ENCODE measurements at regions not wholly inside any gene's neighbourhood (a gene's known extent, or its start where the extent isn't known, plus 50 kb on each side); places are given as distances from the start of the nearest gene placed in this dataset.

DNA sequence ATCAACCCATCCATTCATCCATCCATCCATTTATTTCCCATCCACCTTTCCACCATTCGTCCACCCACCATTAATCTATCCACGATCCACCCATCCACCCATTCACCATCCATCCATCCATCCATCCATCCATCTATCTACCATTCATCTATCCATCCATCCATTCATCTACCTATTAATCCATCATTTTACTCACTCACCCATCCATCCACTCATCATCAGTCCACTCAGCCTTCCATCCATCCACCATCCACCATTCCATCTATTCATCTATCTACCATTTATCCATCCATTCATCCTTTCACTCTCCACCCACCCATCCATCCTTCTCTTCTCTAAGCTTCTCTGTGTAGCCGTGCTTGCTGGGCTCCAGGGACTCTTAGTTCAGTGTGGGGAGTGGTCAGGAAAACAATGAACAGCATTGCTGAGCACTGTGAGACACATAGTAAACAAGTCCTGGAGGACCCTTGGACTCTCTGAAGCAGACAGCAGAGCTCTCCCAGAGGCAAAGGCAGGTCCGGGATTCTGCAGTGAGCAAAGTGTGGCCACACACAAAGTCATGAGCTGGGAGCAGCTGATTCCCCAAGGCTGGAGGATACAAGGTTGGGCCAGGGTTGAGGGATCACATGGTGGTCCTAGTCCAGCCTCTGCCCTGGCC, 642.2 kb downstream of the BRD1 start:
- Histone ChIP-seq H3K4me1 (ENCODE audit: insufficient read depth, low read length) (no peaks in the 10 kb centered on the region), H3K4me2 (ENCODE audit: low read length) (no peak overlapping the region), H3K36me3 (ENCODE audit: low read depth, low read length) (no peaks in the 10 kb centered on the region), H3K79me2 (ENCODE audit: low read length) (no peaks in the 10 kb centered on the region), H3K27ac (ENCODE audit: low read length) (no peak overlapping the region), H2AFZ (ENCODE audit: low read length) (no peak overlapping the region), H3K27me3 (ENCODE audit: low read length) (no peaks in the 10 kb centered on the region), H3K9me2 (replicated peaks; ENCODE audit: low read length) (no peaks in the 10 kb centered on the region), H3K9ac (ENCODE audit: low read length) (no peak overlapping the region), H3F3A (ENCODE audit: low read length, unreplicated experiment) (no peaks in the 10 kb centered on the region), H4K20me1 (ENCODE audit: low read length) (no peaks in the 10 kb centered on the region), H3K9me3 (ENCODE audit: low read length) (no peaks in the 10 kb centered on the region), H3K4me3 (ENCODE audit: low read length) (no peak overlapping the region)
- DNase-seq, result no peak
- intact Hi-C loops (cut with micrococcal nuclease), result no loop called here
- TF ChIP-seq, protein P1, sequence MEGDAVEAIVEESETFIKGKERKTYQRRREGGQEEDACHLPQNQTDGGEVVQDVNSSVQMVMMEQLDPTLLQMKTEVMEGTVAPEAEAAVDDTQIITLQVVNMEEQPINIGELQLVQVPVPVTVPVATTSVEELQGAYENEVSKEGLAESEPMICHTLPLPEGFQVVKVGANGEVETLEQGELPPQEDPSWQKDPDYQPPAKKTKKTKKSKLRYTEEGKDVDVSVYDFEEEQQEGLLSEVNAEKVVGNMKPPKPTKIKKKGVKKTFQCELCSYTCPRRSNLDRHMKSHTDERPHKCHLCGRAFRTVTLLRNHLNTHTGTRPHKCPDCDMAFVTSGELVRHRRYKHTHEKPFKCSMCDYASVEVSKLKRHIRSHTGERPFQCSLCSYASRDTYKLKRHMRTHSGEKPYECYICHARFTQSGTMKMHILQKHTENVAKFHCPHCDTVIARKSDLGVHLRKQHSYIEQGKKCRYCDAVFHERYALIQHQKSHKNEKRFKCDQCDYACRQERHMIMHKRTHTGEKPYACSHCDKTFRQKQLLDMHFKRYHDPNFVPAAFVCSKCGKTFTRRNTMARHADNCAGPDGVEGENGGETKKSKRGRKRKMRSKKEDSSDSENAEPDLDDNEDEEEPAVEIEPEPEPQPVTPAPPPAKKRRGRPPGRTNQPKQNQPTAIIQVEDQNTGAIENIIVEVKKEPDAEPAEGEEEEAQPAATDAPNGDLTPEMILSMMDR (conservative IDR thresholded peaks at IDR 0.05; ENCODE audit: low read depth, low read length), result no peak
- TF ChIP-seq EZH2 (IDR thresholded peaks at IDR 0.05; ENCODE audit: low read length, unreplicated experiment), result no peak
- no peak for TF ChIP-seq EZH2phosphoT487 (IDR thresholded peaks at IDR 0.05; ENCODE audit: borderline replicate concordance, low read length)
- no TSS peak for BruUV-seq (replicated peaks)
- ChIA-PET POLR2A (ENCODE audit: unreplicated experiment) (no interaction called here), CTCF (no interaction called here)
- ATAC-seq, result no peak

DNA sequence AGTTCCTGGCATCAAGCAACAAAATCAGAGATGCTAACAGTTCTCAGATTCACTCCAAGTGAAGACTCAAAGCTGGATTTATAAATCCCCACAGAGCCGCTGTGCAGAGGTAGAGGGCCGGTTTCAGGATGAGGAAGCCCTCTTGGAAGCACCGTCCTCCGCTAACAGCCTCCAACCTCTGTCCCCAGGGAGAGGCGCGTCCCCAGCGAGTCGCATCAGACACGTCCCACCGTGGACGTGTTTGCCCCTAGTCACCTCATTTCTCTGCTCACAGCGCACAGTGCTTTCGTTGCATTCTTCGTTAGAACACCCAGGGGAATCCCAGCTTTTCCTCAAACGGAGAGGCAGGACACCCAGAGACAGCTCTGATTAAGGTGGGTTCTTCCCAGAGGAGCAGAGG, 642.9 kb downstream of the BRD1 start:
- DNase-seq, result no peak
- Histone ChIP-seq H3K4me3 (ENCODE audit: low read length) (no peak overlapping the region), H4K20me1 (ENCODE audit: low read length) (no peaks in the 10 kb centered on the region), H3K9ac (ENCODE audit: low read length) (no peak overlapping the region), H3K4me2 (ENCODE audit: low read length) (no peak overlapping the region), H3K9me3 (ENCODE audit: low read length) (no peaks in the 10 kb centered on the region), H3K27me3 (ENCODE audit: low read length) (no peaks in the 10 kb centered on the region), H3K36me3 (ENCODE audit: low read depth, low read length) (no peaks in the 10 kb centered on the region), H3K27ac (ENCODE audit: low read length) (no peak overlapping the region), H3K9me2 (replicated peaks; ENCODE audit: low read length) (no peaks in the 10 kb centered on the region), H3K79me2 (ENCODE audit: low read length) (no peaks in the 10 kb centered on the region), H2AFZ (ENCODE audit: low read length) (no peak overlapping the region), H3K4me1 (ENCODE audit: insufficient read depth, low read length) (no peaks in the 10 kb centered on the region), H3F3A (ENCODE audit: low read length, unreplicated experiment) (no peaks in the 10 kb centered on the region)
- ATAC-seq, result no peak
- ChIA-PET CTCF (no interaction called here), POLR2A (ENCODE audit: unreplicated experiment) (no interaction called here)
- intact Hi-C loops (cut with micrococcal nuclease), result no loop called here
- TF ChIP-seq, protein P1 (conservative IDR thresholded peaks at IDR 0.05; ENCODE audit: low read depth, low read length), result no peak
- TF ChIP-seq EZH2phosphoT487 (IDR thresholded peaks at IDR 0.05; ENCODE audit: borderline replicate concordance, low read length) (no peak), EZH2 (IDR thresholded peaks at IDR 0.05; ENCODE audit: low read length, unreplicated experiment) (no peak)
- no TSS peak for BruUV-seq (replicated peaks)

DNA sequence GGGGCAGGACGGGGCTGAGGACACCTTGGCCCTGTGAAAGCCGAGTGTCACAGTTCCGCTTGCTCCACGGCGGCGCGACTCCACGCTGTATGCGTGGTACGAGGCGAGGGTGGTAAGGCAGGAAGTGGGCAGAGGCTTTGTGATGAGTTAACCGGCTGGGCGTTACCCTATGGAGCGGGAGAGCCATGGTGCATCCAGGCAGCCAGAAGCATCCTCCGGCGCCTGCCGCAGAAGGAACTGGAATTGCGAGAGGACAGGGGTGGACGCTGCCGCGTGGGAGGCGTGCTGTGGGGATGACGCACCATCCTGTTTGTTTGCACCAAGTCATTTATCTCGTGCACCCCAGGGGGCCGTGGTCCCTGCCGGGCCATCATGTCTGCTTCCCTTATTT, 643.9 kb downstream of the BRD1 start:
- Histone ChIP-seq H3K36me3 (ENCODE audit: low read depth, low read length) (no peaks in the 10 kb centered on the region), H3K9me3 (ENCODE audit: low read length) (no peaks in the 10 kb centered on the region), H3K9ac (ENCODE audit: low read length) (no peak overlapping the region), H3K4me2 (ENCODE audit: low read length) (no peak overlapping the region), H3K4me3 (ENCODE audit: low read length) (no peak overlapping the region), H3K79me2 (ENCODE audit: low read length) (no peaks in the 10 kb centered on the region), H4K20me1 (ENCODE audit: low read length) (no peaks in the 10 kb centered on the region), H3K4me1 (ENCODE audit: insufficient read depth, low read length) (no peaks in the 10 kb centered on the region), H3F3A (ENCODE audit: low read length, unreplicated experiment) (no peaks in the 10 kb centered on the region), H2AFZ (ENCODE audit: low read length) (no peak overlapping the region), H3K27ac (ENCODE audit: low read length) (no peak overlapping the region), H3K9me2 (replicated peaks; ENCODE audit: low read length) (no peaks in the 10 kb centered on the region), H3K27me3 (ENCODE audit: low read length) (no peaks in the 10 kb centered on the region)
- intact Hi-C loops (cut with micrococcal nuclease), result no loop called here
- POLR2A ChIA-PET (ENCODE audit: unreplicated experiment), result no interaction called here
- no TSS peak for BruUV-seq (replicated peaks)
- ATAC-seq (no peak), DNase-seq (no peak)
- CTCF ChIA-PET, result no interaction called here
- TF ChIP-seq, protein P1 (conservative IDR thresholded peaks at IDR 0.05; ENCODE audit: low read depth, low read length), result no peak

All from PC-3 (cell line).